Breast epithelium (tissue), 3 donors: ENCODE measurements at regions not wholly inside any gene's neighbourhood (a gene's known extent, or its start where the extent isn't known, plus 50 kb on each side); places are given as distances from the start of the nearest gene placed in this dataset.

Experiments used
- POLR2A ChIP-seq: fragments of 450-650 bp; IDR thresholded peaks from one replicate; pipeline ENCODE4 v1.6.1; 2016; ENCODE audit warnings: antibody characterized with exemption, mild to moderate bottlenecking, moderate library complexity
- TF ChIP-seq, protein P1 (sequence below), 3 donors: fragments of 450-650 bp; IDR thresholded peaks; one replicate each; pipeline ENCODE4 v1.5.1; 2016 to 2017; ENCODE audit warnings: antibody characterized with exemption in 3 of 3, mild to moderate bottlenecking in 3 of 3, moderate library complexity in 3 of 3

DNA sequence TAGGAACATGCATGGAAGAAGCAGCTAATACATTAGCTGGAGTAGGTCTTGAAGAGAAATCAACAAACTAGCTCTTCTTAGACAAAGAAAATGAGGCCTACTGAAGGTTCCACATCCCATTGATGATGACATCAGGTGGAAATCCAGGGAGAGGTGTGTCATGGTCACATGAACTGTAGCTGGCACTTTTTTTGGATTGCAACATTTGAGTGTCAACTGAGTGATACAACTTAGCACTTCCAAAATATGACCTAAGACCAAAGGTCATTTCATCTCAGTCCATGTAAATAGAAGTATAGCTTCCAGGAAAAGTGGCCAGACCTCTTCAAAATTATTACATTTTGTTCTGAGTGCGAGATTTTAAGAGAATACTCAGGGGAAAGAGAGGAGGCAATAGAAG is 117.2 kb upstream of the MEIS2 start:
- TF ChIP-seq, protein P1, sequence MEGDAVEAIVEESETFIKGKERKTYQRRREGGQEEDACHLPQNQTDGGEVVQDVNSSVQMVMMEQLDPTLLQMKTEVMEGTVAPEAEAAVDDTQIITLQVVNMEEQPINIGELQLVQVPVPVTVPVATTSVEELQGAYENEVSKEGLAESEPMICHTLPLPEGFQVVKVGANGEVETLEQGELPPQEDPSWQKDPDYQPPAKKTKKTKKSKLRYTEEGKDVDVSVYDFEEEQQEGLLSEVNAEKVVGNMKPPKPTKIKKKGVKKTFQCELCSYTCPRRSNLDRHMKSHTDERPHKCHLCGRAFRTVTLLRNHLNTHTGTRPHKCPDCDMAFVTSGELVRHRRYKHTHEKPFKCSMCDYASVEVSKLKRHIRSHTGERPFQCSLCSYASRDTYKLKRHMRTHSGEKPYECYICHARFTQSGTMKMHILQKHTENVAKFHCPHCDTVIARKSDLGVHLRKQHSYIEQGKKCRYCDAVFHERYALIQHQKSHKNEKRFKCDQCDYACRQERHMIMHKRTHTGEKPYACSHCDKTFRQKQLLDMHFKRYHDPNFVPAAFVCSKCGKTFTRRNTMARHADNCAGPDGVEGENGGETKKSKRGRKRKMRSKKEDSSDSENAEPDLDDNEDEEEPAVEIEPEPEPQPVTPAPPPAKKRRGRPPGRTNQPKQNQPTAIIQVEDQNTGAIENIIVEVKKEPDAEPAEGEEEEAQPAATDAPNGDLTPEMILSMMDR (IDR thresholded peaks at IDR 0.05) = no peak
- no peak for TF ChIP-seq POLR2A
